GM20000 (cell line): ENCODE measurements at regions not wholly inside any gene's neighbourhood (a gene's known extent, or its start where the extent isn't known, plus 50 kb on each side); places are given as distances from the start of the nearest gene placed in this dataset.
"Not testable (repeated sequence)": the region's sequence is repeated elsewhere in the genome, so short reads cannot be mapped to it uniquely, and the experiment has no call there.

Experiments used
- DNase-seq: peaks from one replicate; pipeline ENCODE4 v3.0.0; 2012; ENCODE audit warnings: low spot score
- TF ChIP-seq, protein P1 (sequence below): IDR thresholded peaks from 2 replicates; pipeline ENCODE4 v1.5.1; 2012; ENCODE audit warnings: mild to moderate bottlenecking, control low read depth; ENCODE audit errors: extremely low read depth, missing control alignments

- no peak for DNase-seq
- TF ChIP-seq, protein P1, sequence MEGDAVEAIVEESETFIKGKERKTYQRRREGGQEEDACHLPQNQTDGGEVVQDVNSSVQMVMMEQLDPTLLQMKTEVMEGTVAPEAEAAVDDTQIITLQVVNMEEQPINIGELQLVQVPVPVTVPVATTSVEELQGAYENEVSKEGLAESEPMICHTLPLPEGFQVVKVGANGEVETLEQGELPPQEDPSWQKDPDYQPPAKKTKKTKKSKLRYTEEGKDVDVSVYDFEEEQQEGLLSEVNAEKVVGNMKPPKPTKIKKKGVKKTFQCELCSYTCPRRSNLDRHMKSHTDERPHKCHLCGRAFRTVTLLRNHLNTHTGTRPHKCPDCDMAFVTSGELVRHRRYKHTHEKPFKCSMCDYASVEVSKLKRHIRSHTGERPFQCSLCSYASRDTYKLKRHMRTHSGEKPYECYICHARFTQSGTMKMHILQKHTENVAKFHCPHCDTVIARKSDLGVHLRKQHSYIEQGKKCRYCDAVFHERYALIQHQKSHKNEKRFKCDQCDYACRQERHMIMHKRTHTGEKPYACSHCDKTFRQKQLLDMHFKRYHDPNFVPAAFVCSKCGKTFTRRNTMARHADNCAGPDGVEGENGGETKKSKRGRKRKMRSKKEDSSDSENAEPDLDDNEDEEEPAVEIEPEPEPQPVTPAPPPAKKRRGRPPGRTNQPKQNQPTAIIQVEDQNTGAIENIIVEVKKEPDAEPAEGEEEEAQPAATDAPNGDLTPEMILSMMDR, result no peak
These were observed 346.2 kb downstream of the ZBBX start for GRCh38 chr3:167033866-167034265.

DNA sequence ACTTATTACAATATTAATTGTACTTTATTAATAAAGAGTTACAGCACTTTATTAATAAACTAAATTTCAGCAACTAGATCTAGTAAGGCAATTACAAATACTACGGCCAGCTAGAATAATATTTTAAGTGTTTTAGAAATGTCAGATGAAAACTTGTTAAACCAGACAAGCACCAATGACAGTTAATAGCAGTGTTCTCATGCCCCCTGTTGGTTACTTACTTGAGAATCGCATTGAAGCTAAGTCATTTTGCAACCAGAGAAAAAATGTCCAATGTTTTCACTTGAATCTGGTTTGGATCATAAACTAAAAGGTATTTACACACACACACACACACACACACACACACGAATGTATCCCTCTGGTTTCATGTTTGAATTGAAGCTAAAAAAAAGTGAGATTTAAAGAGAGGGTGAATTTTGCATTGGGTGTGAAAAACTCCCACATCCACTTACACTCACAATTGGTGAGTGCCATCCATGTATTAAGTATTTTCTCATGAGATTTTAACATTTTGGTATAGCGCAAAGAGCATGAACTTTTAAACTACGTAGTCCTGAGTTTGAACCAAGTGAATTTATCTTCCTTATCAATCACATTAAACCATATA, 347.7 kb downstream of the ZBBX start:
- TF ChIP-seq, protein P1, result no peak
- DNase-seq, result peak; percentile 14

DNA sequence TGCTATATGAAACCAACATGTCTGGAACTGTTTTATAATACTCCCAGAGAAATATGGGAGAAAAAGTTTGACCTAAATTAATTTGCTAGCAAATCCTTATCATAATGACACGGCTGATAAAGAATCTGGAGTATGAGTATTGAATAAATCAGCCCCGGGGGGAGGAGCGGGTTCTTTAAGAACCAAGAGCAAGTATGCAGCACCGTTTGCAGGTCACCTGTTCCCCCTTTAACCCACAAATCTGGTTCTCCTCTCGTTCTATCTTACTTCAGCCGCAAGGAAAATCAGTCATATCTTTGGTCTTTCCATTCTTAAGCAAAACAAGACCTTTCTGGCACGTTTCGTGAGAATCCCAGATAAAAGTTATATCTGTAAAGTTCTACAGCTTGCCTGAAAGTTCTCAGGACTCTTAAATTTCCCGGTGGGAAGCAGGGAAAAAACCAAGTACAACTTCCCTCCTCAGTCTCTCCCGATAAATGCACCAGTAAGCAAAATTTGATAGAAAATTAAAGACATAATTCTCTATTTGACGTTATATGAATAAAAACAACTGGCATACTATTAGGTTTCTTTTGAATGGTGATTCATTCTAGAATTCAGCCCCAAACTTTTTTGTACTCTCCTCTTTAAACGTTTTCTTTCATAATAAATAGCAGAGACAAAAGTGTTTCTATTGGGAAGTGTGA, 348.6 kb downstream of the ZBBX start:
- DNase-seq, result no peak
- TF ChIP-seq, protein P1, result no peak

DNA sequence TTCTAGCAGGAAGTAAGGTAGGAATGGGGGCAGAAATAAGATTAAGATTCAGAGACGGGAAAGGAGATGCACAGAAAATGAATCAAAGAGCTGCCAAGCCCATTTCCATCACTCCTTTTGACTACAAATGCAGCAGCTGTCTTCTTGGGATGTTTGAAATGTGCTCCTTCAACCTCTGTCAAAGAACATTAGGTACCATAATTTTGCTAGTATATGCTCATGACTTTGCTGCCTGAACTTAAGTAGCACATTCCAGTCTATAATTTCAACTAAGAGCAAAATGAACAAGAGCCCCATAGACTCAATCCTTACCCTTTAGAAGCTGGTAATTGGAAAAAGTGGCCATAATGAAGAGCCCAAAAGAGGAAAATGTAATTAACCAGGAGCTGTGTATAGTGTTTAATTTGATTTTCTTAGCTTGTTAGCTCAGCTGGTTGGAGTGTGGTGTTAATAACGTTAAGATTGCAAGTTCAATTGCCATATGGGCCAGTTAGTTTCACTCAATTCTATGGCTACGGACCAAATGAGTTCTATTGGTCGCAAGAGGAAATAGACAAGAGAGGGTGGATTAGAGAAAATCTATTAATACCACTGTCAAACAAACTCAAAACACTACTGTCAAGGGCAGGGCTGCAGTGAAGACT, 349.9 kb downstream of the ZBBX start:
- DNase-seq, result no peak
- TF ChIP-seq, protein P1, result no peak

GRCh38 chr3:167019503-167019902, 360.6 kb downstream of the ZBBX start:
- DNase-seq, result not testable (repeated sequence)

- not testable (repeated sequence) for DNase-seq
These were observed 361.4 kb downstream of the ZBBX start for GRCh38 chr3:167018591-167019111.

DNA sequence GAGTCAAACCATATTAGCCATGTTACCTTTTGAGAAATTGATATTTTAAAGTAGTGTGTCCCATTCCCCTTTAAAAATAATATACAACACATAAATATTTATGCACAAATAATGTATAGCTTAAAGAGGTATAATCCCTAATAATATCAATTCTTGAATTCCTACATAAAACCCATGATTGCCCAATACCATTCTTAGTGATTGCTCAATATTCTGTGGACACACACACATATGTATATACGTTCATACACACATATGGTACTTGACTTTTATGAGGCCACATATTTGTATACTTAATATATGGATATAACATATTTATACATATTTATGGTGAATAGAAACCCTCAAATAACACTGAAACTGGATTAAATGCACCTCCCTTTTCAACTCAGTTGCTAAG, 367.4 kb downstream of the ZBBX start:
- DNase-seq, result no peak
- TF ChIP-seq, protein P1, result no peak

- TF ChIP-seq, protein P1, result no peak
- DNase-seq, result no peak
These were observed 371.3 kb downstream of the ZBBX start for GRCh38 chr3:167008791-167009190.
